Kidney epithelial cell (primary cell): ENCODE measurements at regions not wholly inside any gene's neighbourhood (a gene's known extent, or its start where the extent isn't known, plus 50 kb on each side); places are given as distances from the start of the nearest gene placed in this dataset.

Experiments
- DNase-seq: peaks from one replicate; pipeline ENCODE4 v3.0.0-alpha.2; 2010; ENCODE audit warnings: low read depth
- H3K27me3 ChIP-seq: 2 replicates; pipeline ENCODE4 v1.6.0; 2011; ENCODE audit warnings: low read length; ENCODE audit not compliant: control insufficient read depth, insufficient read depth
- H3K36me3 ChIP-seq: 2 replicates; pipeline ENCODE4 v1.5.1; 2011; ENCODE audit warnings: low read length; ENCODE audit not compliant: control insufficient read depth, insufficient read depth
- H3K4me3 ChIP-seq: 2 replicates; pipeline ENCODE4 v1.5.1; 2011; ENCODE audit warnings: low read depth, mild to moderate bottlenecking, control low read depth, low read length
- CTCF ChIP-seq: IDR thresholded peaks from 2 replicates; pipeline ENCODE4 v1.5.1; 2011; ENCODE audit warnings: mild to moderate bottlenecking, moderate library complexity, low read length, control low read depth, inconsistent platforms; ENCODE audit not compliant: insufficient read depth, poor library complexity, severe bottlenecking

DNA sequence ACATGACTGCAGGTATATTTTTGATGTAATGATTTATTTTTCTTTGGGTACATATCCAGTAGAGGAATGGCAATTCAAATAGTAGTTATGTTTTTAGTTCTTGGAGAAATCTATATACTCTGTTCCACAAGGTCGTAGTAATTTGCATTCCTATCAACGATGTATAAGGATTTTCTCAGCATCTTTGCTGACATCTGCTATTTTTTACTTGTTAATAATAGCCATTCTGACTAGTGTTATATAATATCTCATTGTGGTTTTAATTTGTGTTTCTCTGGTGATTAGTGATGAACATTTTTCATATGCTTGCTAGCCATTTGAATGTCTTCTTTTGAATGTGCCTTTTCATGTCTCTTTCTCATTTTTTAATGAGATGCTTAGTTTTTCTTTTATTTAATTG, 292.1 kb upstream of the RGS18 start:
- Histone ChIP-seq H3K36me3 (no peaks in the 10 kb centered on the region), H3K27me3 (no peaks in the 10 kb centered on the region), H3K4me3 (no peak overlapping the region)
- DNase-seq = no peak
- TF ChIP-seq CTCF = no peak

GRCh38 chr1:191869790-191870312, 288.4 kb upstream of the RGS18 start:
- H3K4me3 ChIP-seq = no peak overlapping the region
- no peak for TF ChIP-seq CTCF
- no peaks in the 10 kb centered on the region for H3K36me3 ChIP-seq
- no peak for DNase-seq
- no peaks in the 10 kb centered on the region for H3K27me3 ChIP-seq

GRCh38 chr1:191870490-191870889, 287.8 kb upstream of the RGS18 start:
- H3K27me3 ChIP-seq = no peaks in the 10 kb centered on the region
- H3K36me3 ChIP-seq = no peaks in the 10 kb centered on the region
- TF ChIP-seq CTCF = no peak
- DNase-seq = no peak
- H3K4me3 ChIP-seq = no peak overlapping the region

DNA sequence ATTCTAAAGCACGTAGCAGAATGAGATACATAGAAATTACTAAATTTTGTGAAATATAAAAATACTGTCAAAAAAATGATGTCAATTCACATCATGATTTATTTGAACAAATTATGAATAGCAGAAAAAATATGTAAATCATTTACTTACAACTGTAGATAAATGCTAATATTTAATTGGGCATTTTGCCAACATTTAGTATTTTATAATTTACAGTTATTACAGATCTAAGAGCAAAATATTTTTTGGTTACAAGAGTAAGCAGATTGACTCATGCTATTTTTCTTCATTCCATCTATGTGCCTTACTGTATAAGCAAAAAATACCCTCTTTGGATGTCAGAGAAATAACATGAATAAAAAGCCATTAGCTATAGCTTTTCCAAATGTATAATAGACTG, 282.3 kb upstream of the RGS18 start:
- Histone ChIP-seq H3K36me3 (no peaks in the 10 kb centered on the region), H3K27me3 (no peaks in the 10 kb centered on the region), H3K4me3 (no peak overlapping the region)
- no peak for TF ChIP-seq CTCF
- no peak for DNase-seq

DNA sequence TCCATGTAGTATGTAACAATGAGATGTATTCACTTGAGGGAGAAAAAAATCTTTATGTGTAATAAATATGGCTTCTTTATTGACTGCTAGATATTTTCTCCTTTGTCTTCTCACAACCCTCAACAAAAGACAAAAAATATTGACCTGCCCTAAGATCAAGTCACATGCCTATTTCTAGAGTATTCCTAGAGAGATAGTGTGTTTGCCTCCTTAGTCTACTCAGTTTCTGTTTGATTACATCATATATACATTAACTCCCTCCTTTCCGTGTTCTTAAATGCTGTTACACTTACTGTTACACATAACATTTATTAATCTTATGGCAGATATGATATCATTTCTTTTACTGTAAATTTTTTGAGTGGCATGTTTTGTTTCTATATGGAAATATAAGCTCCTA, 281.6 kb upstream of the RGS18 start:
- TF ChIP-seq CTCF = no peak
- no peak for DNase-seq
- Histone ChIP-seq H3K36me3 (no peaks in the 10 kb centered on the region), H3K4me3 (no peak overlapping the region), H3K27me3 (no peaks in the 10 kb centered on the region)

DNA sequence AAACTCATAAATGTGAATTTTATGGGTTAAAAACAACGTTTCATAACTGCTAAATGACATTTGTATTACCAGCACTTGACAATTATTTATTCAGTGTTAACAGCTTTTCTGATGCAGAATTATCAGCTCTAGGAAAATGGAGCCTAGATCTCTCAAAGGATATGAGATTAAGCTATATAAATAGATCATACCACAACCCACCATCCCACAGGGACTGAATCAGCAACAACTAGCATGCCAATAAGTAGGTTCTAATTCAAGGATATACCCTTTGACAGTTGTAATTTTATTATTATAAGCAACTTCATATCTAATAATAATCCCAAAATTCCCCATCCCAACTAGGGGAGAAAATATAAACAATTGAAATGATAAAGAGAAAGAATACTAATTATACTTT, 275.4 kb upstream of the RGS18 start:
- Histone ChIP-seq H3K4me3 (no peak overlapping the region), H3K36me3 (no peaks in the 10 kb centered on the region), H3K27me3 (no peaks in the 10 kb centered on the region)
- TF ChIP-seq CTCF = no peak
- DNase-seq = no peak
